ENCODE measurements at regions not wholly inside any gene's neighbourhood (a gene's known extent, or its start where the extent isn't known, plus 50 kb on each side); places are given as distances from the start of the nearest gene placed in this dataset.
"Not testable (repeated sequence)": the region's sequence is repeated elsewhere in the genome, so short reads cannot be mapped to it uniquely, and the experiment has no call there.

GRCh38 chr4:38287101-38287851 is 327.1 kb downstream of the PTTG2 start:
- Histone ChIP-seq H3K9me3 (no peaks in the 10 kb centered on the region), H3K27me3 (no peaks in the 10 kb centered on the region), H3K36me3 (no peaks in the 10 kb centered on the region), H3K4me3 (no peak overlapping the region)
- no peak for DNase-seq

DNA sequence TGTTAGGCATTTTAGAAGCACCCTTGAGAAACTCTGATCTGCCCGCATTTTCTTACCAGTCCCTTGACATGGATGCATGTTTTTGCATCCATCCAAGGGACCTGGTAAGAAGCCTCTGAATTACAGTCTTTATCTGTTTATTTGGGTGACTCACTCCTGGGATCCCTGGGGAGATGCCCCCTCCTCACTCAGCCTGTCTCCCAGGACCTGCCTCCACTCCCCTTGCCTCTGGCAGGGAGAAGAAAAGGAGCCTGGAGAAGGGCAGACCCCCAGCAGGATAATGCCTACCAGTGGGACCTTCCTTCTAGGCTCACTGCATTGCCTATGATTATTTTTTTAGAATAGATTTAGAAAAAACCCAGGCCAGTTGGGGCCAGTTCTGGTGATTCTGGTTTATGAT is 329.4 kb downstream of the PTTG2 start:
- no peaks in the 10 kb centered on the region for H3K36me3 ChIP-seq
- no peak overlapping the region for H3K4me3 ChIP-seq
- H3K27me3 ChIP-seq = no peaks in the 10 kb centered on the region
- no peaks in the 10 kb centered on the region; the same call in 1 of the 2 replicates for H3K9me3 ChIP-seq
- no peak for DNase-seq

DNA sequence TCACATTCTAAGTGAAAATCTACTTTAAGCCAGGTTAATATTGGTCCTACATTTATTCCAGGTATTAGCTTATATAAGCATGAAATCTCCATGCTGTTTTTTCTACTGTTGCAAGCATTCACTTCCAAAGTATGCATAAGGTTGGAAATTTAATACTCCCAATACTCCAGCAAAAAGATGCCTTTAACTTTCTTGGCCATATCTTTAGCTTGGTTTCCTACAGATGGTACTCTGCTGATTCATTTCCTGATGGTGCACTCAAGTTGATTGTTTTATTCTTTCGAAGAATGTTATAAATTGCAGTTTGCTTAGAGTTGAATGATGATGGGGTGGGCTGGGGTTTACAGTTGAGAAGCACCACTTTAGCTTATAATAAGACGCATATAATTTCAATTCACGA is 330.2 kb downstream of the PTTG2 start:
- Histone ChIP-seq H3K36me3 (no peaks in the 10 kb centered on the region), H3K4me3 (no peak overlapping the region), H3K27me3 (no peaks in the 10 kb centered on the region), H3K9me3 (no peaks in the 10 kb centered on the region; the same call in 1 of the 2 replicates)
- DNase-seq = no peak

GRCh38 chr4:38290914-38291313 is 330.7 kb downstream of the PTTG2 start:
- no peaks in the 10 kb centered on the region for H3K36me3 ChIP-seq
- H3K27me3 ChIP-seq = no peaks in the 10 kb centered on the region
- no peak for DNase-seq
- H3K9me3 ChIP-seq = no peaks in the 10 kb centered on the region; the same call in 1 of the 2 replicates
- no peak overlapping the region for H3K4me3 ChIP-seq

GRCh38 chr4:38292529-38292928 is 332.3 kb downstream of the PTTG2 start:
- Histone ChIP-seq H3K9me3 (no peaks in the 10 kb centered on the region; the same call in 1 of the 2 replicates), H3K4me3 (no peak overlapping the region), H3K36me3 (no peaks in the 10 kb centered on the region), H3K27me3 (no peaks in the 10 kb centered on the region)
- DNase-seq = no peak

- no peaks in the 10 kb centered on the region for H3K27me3 ChIP-seq
- DNase-seq = no peak
- no peak overlapping the region for H3K4me3 ChIP-seq
- H3K9me3 ChIP-seq = peaks cover 2% of the 10 kb centered on the region
- H3K36me3 ChIP-seq = no peaks in the 10 kb centered on the region
Observed at GRCh38 chr4:38294238-38294637, 334.0 kb downstream of the PTTG2 start.

DNA sequence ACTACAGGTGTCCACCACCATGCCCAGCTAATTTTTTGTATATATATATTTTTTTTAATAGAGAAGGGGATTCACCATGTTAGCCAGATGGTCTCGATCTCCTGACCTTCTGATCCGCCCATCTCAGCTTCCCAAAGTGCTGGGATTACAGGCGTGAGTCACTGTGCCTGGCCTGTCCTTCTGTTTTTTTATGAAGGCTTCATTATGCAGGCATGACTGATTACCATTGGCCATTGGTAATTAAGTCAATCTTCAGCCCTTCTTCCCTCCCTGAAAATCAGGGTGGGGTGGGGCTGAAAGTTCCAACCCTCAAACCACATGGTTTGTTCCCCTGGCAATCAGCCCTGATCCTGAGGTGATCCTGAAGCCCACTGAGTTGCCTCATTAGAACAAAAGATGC is 336.9 kb downstream of the PTTG2 start:
- no peak overlapping the region for H3K4me3 ChIP-seq
- no peaks in the 10 kb centered on the region for H3K27me3 ChIP-seq
- H3K36me3 ChIP-seq = no peaks in the 10 kb centered on the region
- DNase-seq = no peak
- peaks cover 5% of the 10 kb centered on the region for H3K9me3 ChIP-seq

GRCh38 chr4:38298868-38299713 is 338.9 kb downstream of the PTTG2 start:
- no peaks in the 10 kb centered on the region for H3K36me3 ChIP-seq
- no peaks in the 10 kb centered on the region for H3K27me3 ChIP-seq
- H3K9me3 ChIP-seq = peaks cover 5% of the 10 kb centered on the region; the same call in 1 of the 2 replicates
- no peak for DNase-seq
- no peak overlapping the region for H3K4me3 ChIP-seq

- no peak overlapping the region for H3K4me3 ChIP-seq
- H3K27me3 ChIP-seq = no peaks in the 10 kb centered on the region
- no peaks in the 10 kb centered on the region for H3K36me3 ChIP-seq
- peaks cover 5% of the 10 kb centered on the region; the same call in 1 of the 2 replicates for H3K9me3 ChIP-seq
- no peak for DNase-seq
Observed at GRCh38 chr4:38302910-38303309, 342.7 kb downstream of the PTTG2 start.

DNA sequence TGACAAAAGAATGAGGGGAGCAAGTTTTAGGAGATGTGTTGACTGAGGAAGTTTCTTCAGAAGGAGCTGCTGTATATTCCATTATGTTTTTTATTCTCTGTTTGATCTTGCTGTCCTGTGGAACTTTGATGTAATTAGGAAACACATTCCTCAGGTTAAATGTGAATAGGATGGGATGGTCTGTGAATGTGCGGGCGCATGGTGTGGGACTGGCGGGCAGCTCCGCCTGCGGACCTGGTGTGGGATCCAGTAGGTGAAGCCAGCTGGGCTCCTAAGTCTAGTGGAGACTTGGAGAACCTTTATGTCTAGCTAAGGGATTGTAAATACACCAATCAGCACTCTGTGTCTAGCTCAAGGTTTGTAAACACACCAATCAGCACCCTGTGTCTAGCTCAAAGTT is 344.3 kb downstream of the PTTG2 start:
- H3K27me3 ChIP-seq, H3K4me3 ChIP-seq, DNase-seq, H3K36me3 ChIP-seq, H3K9me3 ChIP-seq: not testable (repeated sequence)

- no peaks in the 10 kb centered on the region for H3K27me3 ChIP-seq
- no peak overlapping the region for H3K4me3 ChIP-seq
- H3K36me3 ChIP-seq = no peaks in the 10 kb centered on the region
- H3K9me3 ChIP-seq = no peaks in the 10 kb centered on the region
- DNase-seq = no peak
Observed at GRCh38 chr4:38306482-38307071, 346.4 kb downstream of the PTTG2 start.

- Histone ChIP-seq H3K27me3 (no peaks in the 10 kb centered on the region), H3K36me3 (no peaks in the 10 kb centered on the region), H3K9me3 (no peaks in the 10 kb centered on the region), H3K4me3 (no peak overlapping the region)
- no peak for DNase-seq
Observed at GRCh38 chr4:38308728-38309311, 348.6 kb downstream of the PTTG2 start.

GRCh38 chr4:38309471-38309870 is 349.3 kb downstream of the PTTG2 start:
- no peaks in the 10 kb centered on the region for H3K9me3 ChIP-seq
- no peak overlapping the region for H3K4me3 ChIP-seq
- no peaks in the 10 kb centered on the region for H3K36me3 ChIP-seq
- H3K27me3 ChIP-seq = no peaks in the 10 kb centered on the region
- DNase-seq = no peak

GRCh38 chr4:38310446-38311043 is 350.3 kb downstream of the PTTG2 start:
- no peaks in the 10 kb centered on the region for H3K36me3 ChIP-seq
- H3K9me3 ChIP-seq = no peaks in the 10 kb centered on the region
- no peaks in the 10 kb centered on the region for H3K27me3 ChIP-seq
- DNase-seq = no peak
- H3K4me3 ChIP-seq = no peak overlapping the region

DNA sequence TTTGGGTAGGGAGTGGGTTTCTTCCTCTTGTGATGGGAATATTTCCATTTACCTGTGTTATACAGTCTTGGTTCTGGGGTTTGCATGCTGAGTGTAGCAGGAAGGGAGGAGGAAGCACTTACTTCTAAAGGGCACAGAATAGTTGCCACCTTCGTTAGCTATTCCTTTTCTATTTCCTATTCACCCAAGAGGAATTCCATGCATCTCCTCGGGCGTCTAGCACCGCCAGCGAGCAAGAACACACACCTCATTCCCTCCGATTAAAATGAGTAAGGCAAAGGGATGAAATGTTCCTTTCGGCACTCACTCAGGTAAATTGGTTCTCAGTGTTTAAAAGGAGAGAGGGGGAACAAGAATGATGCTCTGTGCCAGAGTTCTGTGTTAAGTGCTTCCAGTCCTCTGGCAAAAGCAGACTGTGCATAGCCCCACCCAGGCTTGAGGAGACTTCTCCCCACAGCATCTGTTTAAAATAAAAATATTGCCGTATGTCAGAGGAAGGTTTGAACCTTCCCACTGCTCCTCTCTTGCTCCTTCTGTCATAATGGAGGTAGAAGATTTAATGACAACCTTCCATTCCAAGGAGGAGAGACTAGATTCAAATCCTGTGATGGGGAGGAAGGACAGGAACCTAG is 351.4 kb downstream of the PTTG2 start:
- Histone ChIP-seq H3K9me3 (no peaks in the 10 kb centered on the region), H3K4me3 (no peak overlapping the region), H3K27me3 (no peaks in the 10 kb centered on the region), H3K36me3 (no peaks in the 10 kb centered on the region)
- no peak for DNase-seq

- no peak for DNase-seq
- Histone ChIP-seq H3K4me3 (no peak overlapping the region), H3K27me3 (no peaks in the 10 kb centered on the region), H3K9me3 (no peaks in the 10 kb centered on the region), H3K36me3 (no peaks in the 10 kb centered on the region)
Observed at GRCh38 chr4:38313175-38313574, 350.8 kb upstream of the KLF3 start.

Data from MG63 (cell line).